Hepatocyte (in vitro differentiated cells): ENCODE measurements at regions not wholly inside any gene's neighbourhood (a gene's known extent, or its start where the extent isn't known, plus 50 kb on each side); places are given as distances from the start of the nearest gene placed in this dataset.
"Not testable (repeated sequence)": the region's sequence is repeated elsewhere in the genome, so short reads cannot be mapped to it uniquely, and the experiment has no call there.

ENCODE experiments used
- DNase-seq: peaks from one replicate; pipeline ENCODE4 v3.0.0-alpha.2; 2016; ENCODE audit warnings: low spot score
- H2AFZ ChIP-seq: fragments of 200-600 bp; sonication (generic); 2 replicates; pipeline ENCODE4 v1.6.0; 2016; ENCODE audit warnings: antibody characterized with exemption, mild to moderate bottlenecking
- H3K27ac ChIP-seq: fragments of 200-600 bp; sonication (generic); 2 replicates; pipeline ENCODE4 v1.5.1; 2016; ENCODE audit warnings: mild to moderate bottlenecking
- H3K27me3 ChIP-seq: fragments of 200-600 bp; sonication (generic); 2 replicates; pipeline ENCODE4 v1.6.1; 2016
- H3K36me3 ChIP-seq: fragments of 200-600 bp; sonication (generic); replicated peaks from 2 replicates; pipeline ENCODE4 v1.5.1; 2016; ENCODE audit warnings: low read depth; ENCODE audit not compliant: insufficient read depth
- H3K4me1 ChIP-seq: fragments of 200-600 bp; sonication (generic); 2 replicates; pipeline ENCODE4 v1.5.1; 2016; ENCODE audit warnings: mild to moderate bottlenecking, moderate library complexity; ENCODE audit not compliant: insufficient read depth
- H3K4me2 ChIP-seq: fragments of 200-600 bp; sonication (generic); 2 replicates; pipeline ENCODE4 v1.6.0; 2016
- H3K4me3 ChIP-seq: fragments of 200-600 bp; sonication (generic); 2 replicates; pipeline ENCODE4 v1.5.1; 2016; ENCODE audit warnings: mild to moderate bottlenecking
- H3K79me2 ChIP-seq: fragments of 200-600 bp; sonication (generic); 2 replicates; pipeline ENCODE4 v1.6.0; 2017; ENCODE audit warnings: mild to moderate bottlenecking
- H3K9me2 ChIP-seq: fragments of 200-600 bp; sonication (generic); replicated peaks from 2 replicates; pipeline ENCODE4 v1.6.0; 2017; ENCODE audit warnings: mild to moderate bottlenecking; ENCODE audit not compliant: insufficient read depth
- H3K9me3 ChIP-seq: fragments of 200-600 bp; sonication (generic); 2 replicates; pipeline ENCODE4 v1.5.1; 2016; ENCODE audit warnings: low read depth, mild to moderate bottlenecking
- H4K20me1 ChIP-seq: fragments of 200-600 bp; sonication (generic); 2 replicates; pipeline ENCODE4 v1.6.0; 2016; ENCODE audit warnings: mild to moderate bottlenecking; ENCODE audit not compliant: insufficient read depth, poor library complexity, severe bottlenecking
- EZH2 ChIP-seq: fragments of 200-600 bp; sonication (generic); IDR thresholded peaks from 2 replicates; pipeline ENCODE4 v1.6.1; 2016; ENCODE audit warnings: antibody characterized with exemption, mild to moderate bottlenecking, borderline replicate concordance
- EZH2phosphoT487 ChIP-seq: fragments of 200-600 bp; sonication (generic); IDR thresholded peaks from one replicate; pipeline ENCODE4 v1.6.1; 2018; ENCODE audit warnings: antibody characterized with exemption, mild to moderate bottlenecking, low read depth, moderate library complexity; ENCODE audit not compliant: unreplicated experiment, severe bottlenecking
- WGBS: methylation state at CpG from one replicate; pipeline ENCODE4 v1.1.6; 2016; ENCODE audit warnings: low lambda C conversion rate; ENCODE audit errors: missing lambda C conversion rate; 5-methylcytosine and 5-hydroxymethylcytosine counted together
- TF ChIP-seq, protein P1 (sequence below): fragments of 200-600 bp; sonication (generic); IDR thresholded peaks from 2 replicates; pipeline ENCODE4 v1.5.1; 2016; ENCODE audit warnings: antibody characterized with exemption, mild to moderate bottlenecking; ENCODE audit not compliant: poor library complexity

DNA sequence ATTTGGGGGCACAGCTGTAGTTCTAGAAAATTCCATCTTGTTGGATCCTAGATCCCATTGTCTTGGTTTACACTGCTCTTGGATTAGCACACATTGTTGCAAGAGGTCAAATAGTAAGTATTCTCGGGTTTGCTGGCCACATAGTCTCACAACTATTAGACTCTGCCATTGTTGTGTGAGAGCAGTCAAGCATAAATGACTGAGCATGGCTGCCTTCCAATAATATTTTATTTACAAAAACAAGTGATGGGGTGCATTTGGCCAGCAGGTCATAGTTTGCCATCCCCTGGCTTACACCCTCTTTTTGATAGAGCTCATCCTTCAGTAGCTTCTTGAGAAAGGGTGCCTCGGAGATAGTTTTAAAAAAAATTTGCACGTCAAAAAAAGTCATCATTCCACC is 77.9 kb upstream of the ALX4 start:
- no peak overlapping the region for H2AFZ ChIP-seq
- no peaks in the 10 kb centered on the region for H3K4me1 ChIP-seq
- H3K9me3 ChIP-seq: no peaks in the 10 kb centered on the region
- H3K27ac ChIP-seq: no peak overlapping the region
- H3K4me2 ChIP-seq: no peak overlapping the region
- no peaks in the 10 kb centered on the region for H3K9me2 ChIP-seq
- 88% methylated on average over 3 of the region's 3 CpGs for WGBS
- DNase-seq: no peak
- no peaks in the 10 kb centered on the region for H4K20me1 ChIP-seq
- no peak overlapping the region for H3K4me3 ChIP-seq
- TF ChIP-seq EZH2phosphoT487: no peak
- TF ChIP-seq EZH2: no peak
- TF ChIP-seq, protein P1, sequence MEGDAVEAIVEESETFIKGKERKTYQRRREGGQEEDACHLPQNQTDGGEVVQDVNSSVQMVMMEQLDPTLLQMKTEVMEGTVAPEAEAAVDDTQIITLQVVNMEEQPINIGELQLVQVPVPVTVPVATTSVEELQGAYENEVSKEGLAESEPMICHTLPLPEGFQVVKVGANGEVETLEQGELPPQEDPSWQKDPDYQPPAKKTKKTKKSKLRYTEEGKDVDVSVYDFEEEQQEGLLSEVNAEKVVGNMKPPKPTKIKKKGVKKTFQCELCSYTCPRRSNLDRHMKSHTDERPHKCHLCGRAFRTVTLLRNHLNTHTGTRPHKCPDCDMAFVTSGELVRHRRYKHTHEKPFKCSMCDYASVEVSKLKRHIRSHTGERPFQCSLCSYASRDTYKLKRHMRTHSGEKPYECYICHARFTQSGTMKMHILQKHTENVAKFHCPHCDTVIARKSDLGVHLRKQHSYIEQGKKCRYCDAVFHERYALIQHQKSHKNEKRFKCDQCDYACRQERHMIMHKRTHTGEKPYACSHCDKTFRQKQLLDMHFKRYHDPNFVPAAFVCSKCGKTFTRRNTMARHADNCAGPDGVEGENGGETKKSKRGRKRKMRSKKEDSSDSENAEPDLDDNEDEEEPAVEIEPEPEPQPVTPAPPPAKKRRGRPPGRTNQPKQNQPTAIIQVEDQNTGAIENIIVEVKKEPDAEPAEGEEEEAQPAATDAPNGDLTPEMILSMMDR: no peak
- H3K36me3 ChIP-seq: no peaks in the 10 kb centered on the region
- H3K27me3 ChIP-seq: peaks cover 11% of the 10 kb centered on the region
- H3K79me2 ChIP-seq: no peaks in the 10 kb centered on the region

DNA sequence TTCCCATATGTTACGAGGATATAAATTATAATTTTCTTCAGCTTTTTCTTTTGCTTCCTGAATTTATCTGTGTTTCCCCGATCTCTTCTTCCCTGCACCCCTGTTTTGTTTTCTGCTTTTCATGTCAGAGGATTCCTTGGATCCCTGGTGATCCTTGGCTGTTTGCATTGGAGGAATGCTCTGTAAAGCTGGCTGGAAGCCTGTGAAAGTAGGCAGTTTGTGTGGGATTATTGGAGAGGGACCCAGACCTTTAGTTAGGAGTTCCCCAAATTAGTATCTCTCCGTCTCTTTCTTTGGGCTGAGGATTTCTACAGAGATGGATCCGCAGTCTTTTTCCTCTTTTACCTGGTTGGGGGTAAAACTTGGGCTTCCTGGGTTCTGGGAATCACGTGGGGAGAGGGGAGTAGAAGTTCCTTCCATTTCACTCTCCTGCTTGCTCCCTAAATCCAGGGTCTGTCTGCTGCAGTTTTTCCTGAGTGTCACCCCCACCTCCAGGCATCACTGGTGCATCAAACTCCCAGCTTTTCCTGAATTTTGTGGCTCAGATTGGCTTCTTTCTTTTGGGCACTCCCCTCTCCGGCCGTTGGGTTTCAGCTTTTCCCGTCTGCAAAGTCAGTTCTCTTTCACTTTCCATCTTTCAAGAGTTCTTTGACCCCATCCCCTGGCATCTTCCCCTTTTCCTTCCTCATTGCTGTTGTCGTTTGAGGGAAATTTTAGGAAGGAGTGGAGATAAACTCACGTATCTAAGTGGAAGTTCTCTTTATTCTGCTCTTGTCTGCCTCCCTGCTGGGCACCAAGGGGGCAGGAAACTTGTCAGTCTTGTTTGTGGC is 79.1 kb upstream of the ALX4 start:
- Histone ChIP-seq H3K27me3 (peaks cover 11% of the 10 kb centered on the region), H3K4me2 (no peak overlapping the region), H3K4me3 (no peak overlapping the region), H3K79me2 (no peaks in the 10 kb centered on the region), H3K36me3 (no peaks in the 10 kb centered on the region), H4K20me1 (no peaks in the 10 kb centered on the region), H3K27ac (no peak overlapping the region), H3K9me2 (no peaks in the 10 kb centered on the region), H3K9me3 (no peaks in the 10 kb centered on the region), H2AFZ (no peak overlapping the region), H3K4me1 (no peaks in the 10 kb centered on the region)
- TF ChIP-seq EZH2phosphoT487: no peak
- TF ChIP-seq EZH2: no peak
- TF ChIP-seq, protein P1: no peak
- 34% methylated on average over 10 of the region's 10 CpGs for WGBS
- DNase-seq: no peak

DNA sequence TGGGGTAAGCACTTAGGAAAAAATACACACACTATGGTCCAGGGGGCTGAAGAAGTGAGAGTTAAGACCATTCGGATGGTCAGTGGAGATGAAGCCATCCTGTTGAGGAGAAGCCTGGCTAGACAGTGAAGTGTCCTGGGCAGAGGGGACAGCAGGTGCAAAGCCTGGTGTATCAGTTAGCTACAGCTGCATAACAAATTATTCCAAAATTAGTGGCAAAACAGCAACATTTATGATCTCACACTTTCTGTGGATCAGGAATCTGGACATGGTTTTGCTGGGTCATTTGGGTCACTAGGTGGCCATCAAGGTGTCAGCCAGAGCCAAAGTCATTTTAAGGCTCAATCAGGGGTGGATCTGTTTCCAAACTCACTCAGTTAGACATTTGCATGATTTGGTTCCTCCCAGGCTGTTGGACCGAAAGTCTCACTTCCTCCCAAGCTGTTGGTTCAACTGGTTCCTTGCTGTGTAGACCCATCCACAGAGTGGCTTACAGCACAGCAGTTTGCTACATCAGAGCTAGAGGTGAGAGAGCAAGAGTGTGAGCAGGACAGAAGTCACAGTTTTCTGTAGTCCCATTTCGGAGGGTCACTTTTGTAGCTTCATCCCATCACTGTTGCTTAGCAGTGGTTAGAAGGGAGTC is 80.1 kb upstream of the ALX4 start:
- TF ChIP-seq, protein P1: no peak
- TF ChIP-seq EZH2 (no peak), EZH2phosphoT487 (no peak)
- no peaks in the 10 kb centered on the region for H3K9me3 ChIP-seq
- no peak overlapping the region for H2AFZ ChIP-seq
- H3K27ac ChIP-seq: no peak overlapping the region
- H3K4me2 ChIP-seq: no peak overlapping the region
- H3K4me3 ChIP-seq: no peak overlapping the region
- 93% methylated on average over 3 of the region's 3 CpGs for WGBS
- no peaks in the 10 kb centered on the region for H3K79me2 ChIP-seq
- peaks cover 11% of the 10 kb centered on the region for H3K27me3 ChIP-seq
- no peaks in the 10 kb centered on the region for H3K4me1 ChIP-seq
- H4K20me1 ChIP-seq: no peaks in the 10 kb centered on the region
- DNase-seq: no peak
- H3K36me3 ChIP-seq: no peaks in the 10 kb centered on the region
- no peaks in the 10 kb centered on the region for H3K9me2 ChIP-seq

DNA sequence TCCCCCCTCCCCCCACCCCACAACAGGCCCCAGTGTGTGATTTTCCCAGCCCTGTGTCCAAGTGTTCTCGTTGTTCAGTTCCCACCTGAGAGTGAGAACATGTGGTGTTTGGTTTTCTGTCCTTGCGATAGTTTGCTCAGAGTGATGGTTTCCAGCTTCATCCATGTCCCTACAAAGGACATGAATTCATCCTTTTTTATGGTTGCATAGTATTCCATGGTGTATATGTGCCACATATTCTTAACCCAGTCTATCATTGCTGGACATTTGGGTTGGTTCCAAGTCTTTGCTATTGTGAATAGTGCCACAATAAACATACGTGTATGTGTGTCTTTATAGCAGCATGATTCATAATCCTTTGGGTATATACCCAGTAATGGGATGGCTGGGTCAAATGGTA is 81.1 kb upstream of the ALX4 start:
- peaks cover 11% of the 10 kb centered on the region for H3K27me3 ChIP-seq
- WGBS: 93% methylated on average over 3 of the region's 3 CpGs
- H2AFZ ChIP-seq, H3K79me2 ChIP-seq, H3K36me3 ChIP-seq, H3K4me3 ChIP-seq, H3K4me2 ChIP-seq, DNase-seq, H3K27ac ChIP-seq, H4K20me1 ChIP-seq, H3K4me1 ChIP-seq, H3K9me3 ChIP-seq, H3K9me2 ChIP-seq: not testable (repeated sequence)

DNA sequence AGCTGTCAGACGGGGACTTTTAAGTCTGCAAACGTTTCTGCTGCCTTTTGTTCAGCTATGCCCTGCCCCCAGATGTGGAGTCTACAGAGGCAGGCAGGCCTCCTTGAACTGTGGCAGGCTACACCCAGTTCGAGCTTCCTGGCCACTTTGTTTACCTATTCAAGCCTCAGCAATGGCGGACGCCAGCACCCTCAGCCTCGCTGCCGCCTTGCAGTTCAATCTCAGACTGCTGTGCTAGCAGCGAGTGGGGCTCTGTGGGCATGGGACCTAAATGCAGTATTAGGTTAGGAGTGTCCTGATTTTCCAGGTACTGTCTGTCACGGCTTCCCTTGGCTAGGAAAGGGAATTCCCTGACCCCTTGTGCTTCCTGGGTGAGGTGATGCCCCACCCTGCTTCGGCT is 86.8 kb upstream of the ALX4 start:
- H3K9me2 ChIP-seq, H3K4me1 ChIP-seq, H3K4me3 ChIP-seq, DNase-seq, H2AFZ ChIP-seq, H3K4me2 ChIP-seq, H3K27ac ChIP-seq, H3K36me3 ChIP-seq, H3K79me2 ChIP-seq, H4K20me1 ChIP-seq, H3K9me3 ChIP-seq, H3K27me3 ChIP-seq: not testable (repeated sequence)
- WGBS: 79% methylated on average over 10 of the region's 10 CpGs
